Left ventricle myocardium inferior (tissue), 1 donor: ENCODE measurements at regions not wholly inside any gene's neighbourhood (a gene's known extent, or its start where the extent isn't known, plus 50 kb on each side); places are given as distances from the start of the nearest gene placed in this dataset.

Experiments used
- DNase-seq: peaks from one replicate; pipeline ENCODE4 v3.0.0-alpha.2; 2020
- H3K27ac ChIP-seq: fragments of 200-600 bp; replicated peaks from 2 replicates; pipeline ENCODE4 v1.8.0; 2021
- H3K27me3 ChIP-seq: fragments of 200-600 bp; 2 replicates; pipeline ENCODE4 v1.8.0; 2021; ENCODE audit warnings: low read depth
- H3K36me3 ChIP-seq: fragments of 200-600 bp; 2 replicates; pipeline ENCODE4 v1.8.0; 2021
- H3K4me1 ChIP-seq: fragments of 200-600 bp; 2 replicates; pipeline ENCODE4 v1.8.0; 2021
- H3K4me3 ChIP-seq: fragments of 200-600 bp; 2 replicates; pipeline ENCODE4 v1.8.0; 2021; ENCODE audit warnings: mild to moderate bottlenecking, moderate library complexity
- H3K9me3 ChIP-seq: fragments of 200-600 bp; replicated peaks from 2 replicates; pipeline ENCODE4 v1.8.0; 2021
- intact Hi-C: fragments of 100-400 bp; cut with micrococcal nuclease; formaldehyde crosslinking; loops from one replicate; pipeline ENCODE4 v1.11.0; 2022
- TF ChIP-seq, protein P1 (sequence below): fragments of 200-600 bp; IDR thresholded peaks from 2 replicates; pipeline ENCODE4 v1.8.0; 2021; ENCODE audit warnings: antibody characterized with exemption, mild to moderate bottlenecking, borderline replicate concordance
- donor health status: DM: no; HTN: yes; CAD: no; lungs with severe emphysema.

DNA sequence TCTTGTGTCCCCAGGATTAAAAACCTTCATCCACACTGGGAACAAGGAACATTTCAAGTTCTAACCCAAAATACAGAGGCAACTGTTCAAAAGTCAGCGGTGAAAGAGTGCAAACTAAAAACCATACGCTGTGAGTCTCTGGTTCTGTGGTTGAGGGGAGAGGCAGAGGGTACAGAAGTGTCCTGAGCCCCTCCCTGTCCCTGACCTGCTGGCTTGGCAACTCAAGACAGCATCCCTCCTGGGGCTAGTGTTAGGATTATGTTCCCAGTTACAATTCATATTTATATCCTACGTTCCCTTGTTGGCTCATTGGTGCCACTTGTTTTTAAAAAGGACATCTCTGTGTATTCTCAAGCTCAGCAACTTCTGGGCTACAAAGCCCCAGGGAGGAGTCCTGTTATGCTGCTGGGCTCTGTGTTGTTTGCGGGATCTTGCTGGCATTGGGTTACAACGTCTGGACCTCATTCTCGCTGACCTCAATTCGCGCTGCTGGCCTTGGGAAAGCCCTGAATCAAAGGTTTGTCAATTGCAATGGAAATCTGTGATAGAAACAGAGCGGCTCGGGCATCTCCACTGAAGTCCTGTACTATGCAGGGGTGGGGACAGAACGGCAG is 420.8 kb downstream of the FUT8 start:
- DNase-seq, result no peak
- TF ChIP-seq, protein P1, sequence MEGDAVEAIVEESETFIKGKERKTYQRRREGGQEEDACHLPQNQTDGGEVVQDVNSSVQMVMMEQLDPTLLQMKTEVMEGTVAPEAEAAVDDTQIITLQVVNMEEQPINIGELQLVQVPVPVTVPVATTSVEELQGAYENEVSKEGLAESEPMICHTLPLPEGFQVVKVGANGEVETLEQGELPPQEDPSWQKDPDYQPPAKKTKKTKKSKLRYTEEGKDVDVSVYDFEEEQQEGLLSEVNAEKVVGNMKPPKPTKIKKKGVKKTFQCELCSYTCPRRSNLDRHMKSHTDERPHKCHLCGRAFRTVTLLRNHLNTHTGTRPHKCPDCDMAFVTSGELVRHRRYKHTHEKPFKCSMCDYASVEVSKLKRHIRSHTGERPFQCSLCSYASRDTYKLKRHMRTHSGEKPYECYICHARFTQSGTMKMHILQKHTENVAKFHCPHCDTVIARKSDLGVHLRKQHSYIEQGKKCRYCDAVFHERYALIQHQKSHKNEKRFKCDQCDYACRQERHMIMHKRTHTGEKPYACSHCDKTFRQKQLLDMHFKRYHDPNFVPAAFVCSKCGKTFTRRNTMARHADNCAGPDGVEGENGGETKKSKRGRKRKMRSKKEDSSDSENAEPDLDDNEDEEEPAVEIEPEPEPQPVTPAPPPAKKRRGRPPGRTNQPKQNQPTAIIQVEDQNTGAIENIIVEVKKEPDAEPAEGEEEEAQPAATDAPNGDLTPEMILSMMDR, result no peak
- Histone ChIP-seq H3K36me3 (no peaks in the 10 kb centered on the region), H3K27ac (no peak overlapping the region), H3K4me1 (peaks cover 7% of the 10 kb centered on the region), H3K9me3 (no peaks in the 10 kb centered on the region), H3K27me3 (peaks cover 48% of the 10 kb centered on the region), H3K4me3 (no peak overlapping the region)
- intact Hi-C loops, result no loop called here

DNA sequence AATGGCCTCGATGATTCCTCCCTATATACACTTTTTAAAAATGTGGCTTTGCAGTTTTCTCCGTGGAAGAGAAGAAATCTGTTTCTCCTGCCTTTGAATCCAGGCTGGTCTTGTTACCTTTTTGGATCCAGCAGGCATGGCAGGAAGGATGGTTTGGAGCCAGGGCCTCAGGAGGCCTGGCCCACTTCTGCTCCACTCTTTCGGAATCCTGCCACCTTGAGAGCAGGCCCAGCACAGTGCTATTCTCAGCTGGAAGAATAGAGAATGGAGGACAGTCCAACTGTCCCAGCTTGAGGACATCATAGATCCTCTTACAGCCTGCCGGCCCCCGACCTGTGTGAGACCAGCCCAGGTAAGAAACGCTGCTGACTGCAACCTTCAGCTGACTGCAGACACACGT is 421.5 kb downstream of the FUT8 start:
- TF ChIP-seq, protein P1, result no peak

DNA sequence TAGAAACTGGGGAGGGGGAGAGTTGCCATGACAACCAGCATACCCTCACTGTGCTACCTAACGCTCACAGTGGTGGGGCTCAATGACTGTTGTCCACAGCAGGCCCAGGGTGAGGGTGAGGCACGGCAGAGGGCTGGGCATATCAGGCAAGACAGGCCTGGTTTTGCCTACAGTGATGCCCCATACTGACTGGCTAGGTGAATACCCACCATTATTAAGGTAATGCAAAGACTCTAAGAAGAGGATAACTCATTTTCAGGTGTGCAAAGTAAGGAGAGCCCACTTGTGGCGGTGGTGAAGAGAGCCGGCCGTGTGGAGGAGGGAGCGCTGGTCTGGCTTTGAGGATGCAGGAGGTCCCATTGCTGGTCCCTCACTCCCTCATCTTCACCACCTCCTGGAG is 422.3 kb downstream of the FUT8 start:
- H3K4me3 ChIP-seq, result no peak overlapping the region
- no peak for DNase-seq
- no peak overlapping the region for H3K27ac ChIP-seq
- no peaks in the 10 kb centered on the region for H3K36me3 ChIP-seq
- intact Hi-C loops, result no loop called here
- H3K9me3 ChIP-seq, result no peaks in the 10 kb centered on the region
- H3K27me3 ChIP-seq, result peaks cover 33% of the 10 kb centered on the region
- TF ChIP-seq, protein P1, result no peak
- peaks cover 15% of the 10 kb centered on the region for H3K4me1 ChIP-seq

More for the DNA sequence above, 421.5 kb downstream of the FUT8 start:
- H3K4me1 ChIP-seq, result peaks cover 7% of the 10 kb centered on the region
- H3K4me3 ChIP-seq, result no peak overlapping the region
- intact Hi-C loops, result no loop called here
- no peak overlapping the region for H3K27ac ChIP-seq
- H3K9me3 ChIP-seq, result no peaks in the 10 kb centered on the region
- no peak for DNase-seq
- no peaks in the 10 kb centered on the region for H3K36me3 ChIP-seq
- peaks cover 41% of the 10 kb centered on the region for H3K27me3 ChIP-seq

DNA sequence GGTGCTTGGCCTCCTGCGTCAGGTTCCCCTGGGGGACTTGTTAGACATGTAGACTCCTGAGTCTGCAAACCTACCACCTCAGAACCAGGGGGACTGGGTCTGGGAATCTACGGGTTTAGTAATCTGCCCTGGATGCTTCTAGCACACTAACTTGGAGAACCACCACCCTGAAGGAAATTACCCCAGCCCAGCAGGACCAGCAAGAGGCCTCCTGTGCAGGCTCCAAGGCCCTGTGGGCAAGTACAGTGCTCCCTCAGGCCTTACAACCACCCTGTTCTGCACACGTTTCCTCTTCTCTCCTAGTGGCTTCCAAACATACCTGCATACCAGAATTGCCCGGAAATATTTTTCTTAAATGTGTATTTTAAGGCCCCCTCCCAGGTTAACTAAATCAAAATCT is 423.0 kb downstream of the FUT8 start:
- Histone ChIP-seq H3K36me3 (no peaks in the 10 kb centered on the region), H3K4me1 (peaks cover 22% of the 10 kb centered on the region), H3K9me3 (no peaks in the 10 kb centered on the region), H3K4me3 (no peak overlapping the region), H3K27ac (no peak overlapping the region), H3K27me3 (peaks cover 29% of the 10 kb centered on the region)
- intact Hi-C loops, result no loop called here
- DNase-seq, result no peak
- TF ChIP-seq, protein P1, result no peak

DNA sequence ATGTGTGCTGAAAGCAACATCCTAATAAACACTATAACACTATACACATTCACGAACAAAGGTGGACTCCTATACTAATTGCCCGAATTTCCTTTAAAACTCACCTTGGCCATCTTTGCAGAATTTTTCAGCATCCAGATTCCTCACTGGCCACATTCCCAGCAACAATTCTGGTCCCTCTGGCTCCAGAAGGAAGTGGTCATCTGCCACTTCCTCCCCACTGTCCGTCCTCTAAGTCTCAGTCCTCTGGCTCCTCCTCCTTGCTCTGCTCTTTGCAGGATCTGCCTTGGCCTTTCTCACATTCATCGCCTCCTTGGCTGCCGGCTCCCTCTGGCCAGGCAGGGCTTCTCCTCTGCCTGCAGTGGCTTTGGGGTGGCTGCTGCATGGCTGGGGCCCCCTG is 426.0 kb downstream of the FUT8 start:
- peaks cover 19% of the 10 kb centered on the region for H3K4me1 ChIP-seq
- no peak for DNase-seq
- intact Hi-C loops, result no loop called here
- H3K4me3 ChIP-seq, result no peak overlapping the region
- no peaks in the 10 kb centered on the region for H3K9me3 ChIP-seq
- no peaks in the 10 kb centered on the region for H3K36me3 ChIP-seq
- H3K27me3 ChIP-seq, result peaks cover 18% of the 10 kb centered on the region
- no peak overlapping the region for H3K27ac ChIP-seq
- TF ChIP-seq, protein P1, result no peak
